HAP-1 (cell line): ENCODE measurements at regions not wholly inside any gene's neighbourhood (a gene's known extent, or its start where the extent isn't known, plus 50 kb on each side); places are given as distances from the start of the nearest gene placed in this dataset.
"Not testable (repeated sequence)": the region's sequence is repeated elsewhere in the genome, so short reads cannot be mapped to it uniquely, and the experiment has no call there.

Experiments used
- DNase-seq, 2 experiments: peaks; one replicate each; pipeline ENCODE4 v3.0.0-alpha.2; 2016 to 2020; ENCODE audit warnings: low spot score in 2 of 2
- H3K27me3 ChIP-seq: fragments of 250-450 bp; sonication (Bioruptor Pico); 2 replicates; pipeline ENCODE4 v1.5.1; 2020; ENCODE audit warnings: low read depth, mild to moderate bottlenecking, moderate library complexity
- H3K36me3 ChIP-seq: fragments of 250-450 bp; sonication (Bioruptor Pico); replicated peaks from 2 replicates; pipeline ENCODE4 v1.5.1; 2020; ENCODE audit warnings: mild to moderate bottlenecking
- H3K4me1 ChIP-seq: fragments of 250-450 bp; sonication (Bioruptor Pico); 2 replicates; pipeline ENCODE4 v1.5.1; 2020; ENCODE audit warnings: mild to moderate bottlenecking
- H3K4me3 ChIP-seq: fragments of 250-450 bp; sonication (Bioruptor Pico); 2 replicates; pipeline ENCODE4 v1.5.1; 2020; ENCODE audit warnings: mild to moderate bottlenecking, moderate library complexity
- H3K9me3 ChIP-seq: fragments of 250-450 bp; sonication (Bioruptor Pico); 2 replicates; pipeline ENCODE4 v1.5.1; 2020; ENCODE audit warnings: mild to moderate bottlenecking, moderate library complexity
- in situ Hi-C: fragments of 300-500 bp; cut with MboI; formaldehyde crosslinking; loops from 3 replicates; pipeline ENCODE4 v1.14.3; 2020; ENCODE audit warnings: low sequenced_read_pairs, inconsistent platforms, mixed read lengths

DNA sequence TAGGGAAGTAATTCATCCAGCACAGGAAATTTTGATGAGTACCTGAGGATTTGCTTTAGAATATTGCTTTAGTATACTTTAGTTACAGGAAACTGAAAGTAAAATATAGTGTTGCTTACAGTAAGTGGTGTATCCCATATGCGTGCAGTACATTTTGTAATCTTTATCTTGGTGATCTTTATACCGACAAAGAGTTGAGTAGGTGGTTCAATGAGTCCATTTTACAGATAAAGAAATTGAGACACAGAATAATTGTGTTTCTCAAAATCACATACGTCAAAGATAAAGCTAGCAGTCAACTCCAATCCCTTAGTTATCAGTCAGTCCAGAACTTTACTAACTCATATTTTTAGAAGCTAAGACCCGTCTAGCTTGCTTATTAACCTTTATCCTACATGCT, 65.8 kb upstream of the E2F3 start:
- H3K4me1 ChIP-seq, result no peaks in the 10 kb centered on the region

DNA sequence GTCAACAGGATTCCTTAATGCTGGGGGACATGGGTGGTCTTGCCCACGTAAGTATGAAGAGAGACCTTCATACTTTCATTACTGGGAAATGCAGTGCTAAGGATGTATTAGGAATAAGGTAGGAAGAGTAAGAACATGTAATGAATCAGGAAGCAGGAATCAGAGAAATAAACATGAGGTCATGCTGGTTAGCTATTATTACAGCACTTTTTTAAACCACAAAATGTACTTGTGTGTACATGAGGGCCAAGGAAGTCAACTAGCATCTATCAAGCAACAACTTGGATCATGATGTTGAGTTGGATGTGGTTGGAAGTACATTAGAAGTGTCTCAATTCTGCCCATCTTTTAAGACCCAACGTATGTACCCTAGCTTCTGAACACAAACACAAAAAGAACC, 63.5 kb upstream of the E2F3 start:
- Histone ChIP-seq H3K4me3 (no peak overlapping the region), H3K36me3 (no peaks in the 10 kb centered on the region), H3K9me3 (no peaks in the 10 kb centered on the region), H3K4me1 (no peaks in the 10 kb centered on the region), H3K27me3 (peaks cover 4% of the 10 kb centered on the region; the same call in 1 of the 2 replicates)
- DNase-seq, result no peak
- in situ Hi-C loops, result no loop called here

More for the DNA sequence above, 65.8 kb upstream of the E2F3 start:
- Histone ChIP-seq H3K36me3 (no peaks in the 10 kb centered on the region), H3K9me3 (no peaks in the 10 kb centered on the region), H3K4me3 (no peak overlapping the region), H3K27me3 (peaks cover 8% of the 10 kb centered on the region; the same call in 1 of the 2 replicates)
- no peak for DNase-seq
- in situ Hi-C loops, result no loop called here

DNA sequence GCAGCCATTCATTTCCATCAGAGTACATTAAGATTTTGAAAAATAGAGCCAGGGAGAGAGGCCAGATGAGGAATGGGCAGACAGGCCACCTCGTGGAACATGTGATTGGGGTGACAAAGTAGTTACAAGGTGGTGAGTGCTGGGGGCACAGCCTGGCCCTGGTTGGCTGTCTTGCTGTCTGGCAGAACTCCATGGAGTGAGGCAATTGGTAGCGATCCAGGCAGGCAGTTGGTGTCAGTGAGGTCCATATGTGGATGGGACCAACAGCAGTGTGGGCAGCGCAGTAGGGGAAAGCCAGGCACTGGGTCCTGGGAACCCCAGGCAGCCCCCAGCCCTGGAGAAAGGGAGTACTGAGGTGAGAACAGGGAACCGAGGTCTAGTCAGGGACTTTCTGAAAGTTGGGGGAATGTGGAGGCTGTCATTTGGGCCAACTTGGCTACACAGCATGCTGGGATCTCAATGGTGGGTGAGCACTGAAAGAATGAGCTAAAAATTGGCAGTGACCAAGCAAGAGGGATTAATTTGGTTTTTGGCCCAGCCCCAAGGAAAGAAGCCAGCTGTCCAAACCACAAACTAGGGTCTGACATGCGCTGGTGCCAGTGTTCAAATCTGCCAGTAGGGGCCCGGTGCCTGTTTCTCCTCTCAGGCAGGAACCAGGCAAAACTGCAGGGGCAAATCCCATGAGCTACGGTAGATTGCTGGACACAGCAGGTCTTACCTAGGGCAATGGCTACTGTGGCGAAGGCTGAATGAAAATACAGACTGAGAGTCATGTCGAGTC, 61.4 kb upstream of the E2F3 start:
- Histone ChIP-seq H3K27me3 (no peaks in the 10 kb centered on the region), H3K4me3 (no peak overlapping the region), H3K9me3 (no peaks in the 10 kb centered on the region), H3K36me3 (no peaks in the 10 kb centered on the region), H3K4me1 (no peaks in the 10 kb centered on the region)
- DNase-seq, result no peak
- in situ Hi-C loops, result no loop called here

DNA sequence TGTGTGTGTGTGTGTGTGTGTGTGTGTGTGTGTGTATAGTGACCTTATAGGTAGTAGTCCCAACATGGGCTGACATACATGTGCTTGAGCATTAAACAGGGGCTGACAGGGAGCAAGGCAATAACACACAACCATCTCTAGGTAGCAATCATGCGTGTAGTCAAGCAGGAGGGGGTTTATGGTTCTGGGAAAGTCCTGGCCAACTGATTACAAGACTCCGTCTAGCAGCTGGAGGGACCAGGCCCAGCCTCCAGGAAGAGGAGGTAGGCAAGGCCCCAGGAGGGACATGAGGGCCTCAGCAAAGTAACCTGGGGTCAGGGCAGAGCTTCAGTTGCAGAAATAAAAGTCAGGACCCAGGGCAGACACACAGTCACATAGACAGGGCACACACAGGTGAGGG, 60.6 kb upstream of the E2F3 start:
- Histone ChIP-seq H3K36me3 (no peaks in the 10 kb centered on the region), H3K4me3 (no peak overlapping the region), H3K9me3 (no peaks in the 10 kb centered on the region), H3K4me1 (no peaks in the 10 kb centered on the region), H3K27me3 (no peaks in the 10 kb centered on the region)
- in situ Hi-C loops, result no loop called here
- no peak for DNase-seq

DNA sequence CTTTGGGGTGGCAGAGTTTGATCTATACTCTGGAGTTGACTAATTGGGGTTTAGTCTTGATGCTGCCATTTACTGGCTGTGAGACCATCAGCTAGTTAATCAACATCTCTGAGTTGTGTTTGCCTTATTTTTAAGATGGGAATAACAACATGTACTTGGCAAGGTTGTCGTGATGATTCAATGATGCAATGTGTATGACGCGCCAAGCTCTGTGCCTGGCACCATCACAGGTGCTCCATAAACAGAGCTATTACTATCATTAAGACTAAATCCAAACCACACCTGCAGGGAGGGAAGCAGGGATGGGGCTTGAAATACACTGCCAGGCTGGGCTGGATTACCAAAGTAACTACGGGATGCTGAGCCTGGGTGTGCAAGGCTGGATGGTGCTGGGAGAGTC, 60.1 kb upstream of the E2F3 start:
- Histone ChIP-seq H3K4me3 (no peak overlapping the region), H3K27me3 (no peaks in the 10 kb centered on the region), H3K9me3 (no peaks in the 10 kb centered on the region), H3K36me3 (no peaks in the 10 kb centered on the region), H3K4me1 (no peaks in the 10 kb centered on the region)
- no peak for DNase-seq
- in situ Hi-C loops, result no loop called here

DNA sequence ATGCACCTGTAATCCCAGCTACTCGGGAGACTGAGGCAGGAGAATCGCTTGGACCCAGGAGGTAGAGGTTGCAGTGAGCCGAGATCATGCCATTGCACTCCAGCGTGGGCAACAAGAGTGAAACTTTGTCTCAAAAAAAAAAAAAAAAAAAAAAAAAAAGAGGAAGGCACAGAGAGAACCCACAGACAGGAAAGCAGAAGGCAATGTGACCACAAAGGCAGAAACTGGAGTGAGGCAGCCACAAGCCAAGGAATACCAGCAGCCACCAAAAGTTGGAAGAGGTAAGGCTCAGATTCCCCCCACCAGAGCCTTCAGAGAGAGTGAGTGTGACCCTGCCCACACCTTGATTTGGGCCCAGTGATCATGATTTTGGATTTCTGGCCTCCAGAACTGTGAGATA, 54.7 kb upstream of the E2F3 start:
- H3K27me3 ChIP-seq, H3K9me3 ChIP-seq, H3K36me3 ChIP-seq, in situ Hi-C loops, H3K4me3 ChIP-seq, H3K4me1 ChIP-seq, DNase-seq: not testable (repeated sequence)

DNA sequence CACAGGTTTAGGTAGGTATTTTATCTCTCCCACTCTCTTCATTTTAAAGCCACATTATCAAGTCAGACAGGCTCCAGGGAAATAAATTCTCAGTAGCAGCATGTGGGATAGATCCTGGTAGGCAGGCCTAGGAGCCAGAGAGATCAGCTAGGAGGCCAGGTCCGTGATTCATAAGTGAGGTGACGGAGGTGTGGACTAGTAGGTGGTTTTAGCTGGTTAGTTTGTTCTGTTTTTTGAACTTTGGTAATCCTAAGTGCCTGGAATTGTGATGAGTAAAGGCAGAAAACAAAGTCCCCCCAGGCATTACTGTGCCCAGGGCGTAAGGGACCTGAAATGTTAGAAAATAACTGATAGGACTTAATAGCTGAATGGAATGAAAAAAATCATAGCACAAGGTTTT, 53.6 kb upstream of the E2F3 start:
- no peaks in the 10 kb centered on the region for H3K4me1 ChIP-seq
- no peak overlapping the region for H3K4me3 ChIP-seq
- no peak for DNase-seq
- H3K27me3 ChIP-seq, result no peaks in the 10 kb centered on the region
- in situ Hi-C loops, result no loop called here
- no peaks in the 10 kb centered on the region for H3K36me3 ChIP-seq
- H3K9me3 ChIP-seq, result no peaks in the 10 kb centered on the region

DNA sequence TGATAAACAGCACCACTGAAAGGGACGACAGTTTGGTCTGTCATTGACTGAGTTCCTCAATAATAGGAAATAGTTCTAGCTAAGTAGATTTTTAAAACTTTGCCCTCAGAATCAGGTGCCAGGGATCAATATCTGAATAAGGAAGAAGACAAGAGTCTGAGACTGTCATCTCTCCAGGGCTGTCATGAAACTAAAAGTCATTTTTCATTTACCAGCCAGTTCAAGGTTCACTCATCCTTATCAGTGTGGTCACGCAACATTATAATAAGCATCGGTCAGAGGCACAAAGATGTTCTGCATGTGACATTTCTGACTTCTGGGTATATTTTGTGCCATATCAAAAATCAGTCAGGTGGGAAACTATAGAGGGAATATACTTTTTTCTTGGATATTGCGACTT, 52.5 kb upstream of the E2F3 start:
- Histone ChIP-seq H3K4me3 (no peak overlapping the region), H3K4me1 (no peaks in the 10 kb centered on the region), H3K27me3 (no peaks in the 10 kb centered on the region), H3K9me3 (no peaks in the 10 kb centered on the region), H3K36me3 (no peaks in the 10 kb centered on the region)
- in situ Hi-C loops, result no loop called here
- DNase-seq, result no peak

DNA sequence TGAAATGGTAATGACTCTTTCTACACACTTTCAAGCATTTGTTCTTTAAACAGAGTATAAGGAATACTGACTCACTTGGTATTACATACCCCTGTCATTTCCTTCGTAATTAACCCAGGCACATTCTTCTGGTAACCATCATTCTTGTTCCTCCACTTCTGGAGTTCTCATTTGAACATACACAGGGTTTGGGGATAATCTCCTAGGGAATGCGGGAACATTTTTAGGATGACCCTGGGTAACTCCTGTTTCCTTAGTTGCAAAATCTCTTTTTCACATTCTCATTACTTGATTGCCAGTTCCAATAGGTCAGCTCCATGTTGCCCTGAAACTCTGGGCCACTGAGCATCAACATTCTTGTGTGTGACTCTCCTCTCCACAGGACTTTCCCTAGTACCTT, 51.5 kb upstream of the E2F3 start:
- H3K4me1 ChIP-seq, result no peaks in the 10 kb centered on the region
- no peaks in the 10 kb centered on the region for H3K27me3 ChIP-seq
- no peak overlapping the region for H3K4me3 ChIP-seq
- H3K36me3 ChIP-seq, result no peaks in the 10 kb centered on the region
- DNase-seq, result no peak
- in situ Hi-C loops, result no loop called here
- no peaks in the 10 kb centered on the region for H3K9me3 ChIP-seq

DNA sequence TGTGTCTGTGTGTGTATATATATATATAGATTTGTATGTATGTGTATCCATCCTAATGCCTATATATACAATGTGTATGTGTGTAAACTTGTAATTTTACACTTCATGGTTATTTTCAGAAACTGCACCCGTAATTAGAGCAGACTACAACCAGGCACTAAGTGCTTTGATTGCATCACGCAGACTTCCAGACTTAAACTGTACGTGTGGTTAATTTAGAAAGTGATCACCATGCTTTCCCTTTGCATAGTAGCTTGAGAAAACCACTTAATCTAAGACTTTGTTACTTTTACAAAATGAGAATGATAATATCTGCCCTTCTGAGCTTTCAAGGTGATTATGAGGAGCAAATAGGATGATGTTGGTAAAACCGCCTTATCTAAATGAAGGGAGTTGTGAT, 50.1 kb upstream of the E2F3 start:
- Histone ChIP-seq H3K9me3 (no peaks in the 10 kb centered on the region), H3K4me3 (no peak overlapping the region), H3K27me3 (no peaks in the 10 kb centered on the region), H3K36me3 (no peaks in the 10 kb centered on the region), H3K4me1 (no peaks in the 10 kb centered on the region)
- in situ Hi-C loops, result no loop called here
- no peak for DNase-seq
